ENCODE measurements at regions not wholly inside any gene's neighbourhood (a gene's known extent, or its start where the extent isn't known, plus 50 kb on each side); places are given as distances from the start of the nearest gene placed in this dataset.
"Not testable (repeated sequence)": the region's sequence is repeated elsewhere in the genome, so short reads cannot be mapped to it uniquely, and the experiment has no call there.

DNA sequence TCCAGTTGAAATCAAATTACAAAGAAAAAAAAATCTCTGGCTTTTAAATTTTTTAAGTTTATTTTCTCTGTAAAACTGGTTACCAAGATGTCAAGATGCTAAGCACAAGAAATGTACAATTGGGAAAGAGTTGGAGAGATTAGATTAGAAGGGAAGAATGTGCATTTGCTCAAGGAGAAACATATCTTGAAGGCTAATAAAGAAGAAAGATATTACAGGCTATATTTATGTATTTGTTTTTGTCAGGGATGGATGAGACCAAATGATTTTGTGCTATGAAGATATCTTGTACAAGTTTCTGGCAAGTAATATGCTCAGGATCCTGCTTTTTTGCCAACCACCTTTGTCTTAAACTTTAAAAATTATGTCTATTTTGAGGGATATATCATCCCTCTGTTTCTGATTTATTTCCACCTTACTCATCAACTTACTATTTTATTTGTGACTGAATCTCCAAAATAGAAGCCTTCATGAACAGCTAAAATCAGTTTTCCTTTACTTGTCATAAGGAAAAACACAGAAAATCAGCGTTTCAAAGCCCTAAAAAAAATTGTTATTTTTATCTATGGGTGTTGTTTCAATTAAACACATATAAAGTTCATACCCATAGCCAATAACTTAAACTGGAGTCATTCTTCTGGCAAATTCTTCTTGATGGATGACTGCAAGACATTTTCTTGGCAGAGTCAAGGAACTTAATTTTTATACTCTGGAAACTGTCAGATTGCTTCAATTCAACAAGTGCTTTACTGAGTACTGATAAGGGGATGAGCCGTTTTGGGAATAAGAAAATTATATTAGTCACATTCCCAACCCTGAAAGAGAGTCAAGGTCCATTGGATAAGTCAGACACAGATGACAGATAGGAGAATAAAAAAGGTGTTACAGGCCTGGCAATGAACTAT, 141.8 kb downstream of the CTH start:
- in situ Hi-C loops (cut with HindIII; ENCODE audit: low pct_ligation_motif_present, low pct_unique_long_range_greater_than_20kb, low sequenced_read_pairs), result no loop called here
- DNase-seq, result no peak

DNA sequence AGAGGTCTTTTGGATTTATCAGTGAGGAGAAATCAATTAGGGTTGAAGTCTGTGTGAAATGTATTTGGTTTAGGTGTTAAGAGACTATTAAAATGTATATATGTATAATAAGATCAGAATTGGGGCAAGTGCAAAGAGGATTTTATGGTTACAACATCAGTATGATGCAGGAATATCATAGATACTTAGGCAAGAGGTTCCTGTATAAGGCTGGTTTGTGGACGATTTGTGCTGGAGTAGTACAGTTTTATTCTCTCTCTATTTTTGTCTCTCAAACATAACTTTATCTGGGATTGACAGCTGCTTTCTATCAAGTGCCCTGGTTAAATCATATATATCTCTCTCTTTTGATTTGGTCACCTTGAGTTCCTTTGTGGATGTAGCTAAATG, 142.5 kb downstream of the CTH start:
- DNase-seq, result no peak
- in situ Hi-C loops (cut with HindIII; ENCODE audit: low pct_ligation_motif_present, low pct_unique_long_range_greater_than_20kb, low sequenced_read_pairs), result no loop called here

DNA sequence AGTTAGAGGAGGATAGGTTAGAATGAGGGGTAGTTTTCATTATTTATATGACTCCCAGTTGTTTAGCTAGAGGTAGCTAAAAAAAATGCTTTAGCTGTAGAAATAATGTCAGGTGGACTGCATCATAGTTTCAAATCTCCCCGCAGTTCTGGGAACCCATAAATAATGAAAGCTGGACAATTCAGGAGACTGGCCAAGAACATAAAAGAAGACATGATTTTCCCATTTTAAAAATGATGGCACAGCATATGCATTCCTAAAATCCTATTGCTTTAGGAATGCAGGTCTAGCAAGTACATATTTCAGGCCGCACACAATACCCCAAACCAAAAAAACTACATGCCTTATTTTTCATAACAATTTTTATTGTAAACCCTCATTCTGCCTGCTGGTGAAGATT, 143.3 kb downstream of the CTH start:
- in situ Hi-C loops (cut with HindIII; ENCODE audit: low pct_ligation_motif_present, low pct_unique_long_range_greater_than_20kb, low sequenced_read_pairs), result no loop called here
- no peak for DNase-seq

DNA sequence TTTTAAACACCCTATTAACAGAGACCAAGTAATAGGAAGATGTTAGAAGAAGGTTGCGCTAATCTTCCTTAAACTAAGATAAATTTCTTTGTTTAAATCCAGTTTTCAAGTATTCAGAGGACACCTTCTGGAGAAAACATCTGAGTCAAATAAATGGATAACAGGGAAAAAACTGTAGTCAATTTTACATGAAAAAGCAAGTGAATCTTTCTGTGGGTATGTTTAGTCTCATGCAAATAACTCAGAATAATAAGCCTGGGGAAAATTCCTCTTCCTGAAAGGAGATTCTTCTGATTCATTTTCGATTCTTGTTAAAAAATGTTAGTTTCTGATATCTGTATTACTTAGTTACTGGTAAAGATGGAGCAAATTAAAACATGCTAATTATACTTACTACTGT, 145.5 kb downstream of the CTH start:
- in situ Hi-C loops (cut with HindIII; ENCODE audit: low pct_ligation_motif_present, low pct_unique_long_range_greater_than_20kb, low sequenced_read_pairs), result no loop called here
- DNase-seq, result no peak

DNA sequence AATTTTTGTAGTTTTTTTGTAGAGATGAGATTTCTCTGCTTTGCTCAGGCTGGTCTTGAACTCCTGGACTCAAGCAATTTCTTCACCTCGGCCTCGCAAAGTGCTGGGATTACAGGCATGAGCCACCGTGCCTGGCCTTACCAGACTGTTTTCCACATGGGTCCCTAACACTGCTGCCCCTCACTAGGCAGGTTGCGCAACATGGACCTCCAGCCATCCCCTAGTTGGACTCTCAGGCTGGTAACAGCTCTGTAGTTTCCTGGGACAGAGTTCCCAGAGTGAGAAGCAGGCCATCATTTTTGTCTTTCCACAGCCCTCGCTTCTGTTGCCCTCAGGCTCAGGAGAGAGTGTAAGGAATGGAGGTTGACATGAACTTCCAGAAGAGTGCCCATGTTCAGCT, 156.1 kb downstream of the CTH start:
- in situ Hi-C loops (cut with HindIII; ENCODE audit: low pct_ligation_motif_present, low pct_unique_long_range_greater_than_20kb, low sequenced_read_pairs), result no loop called here
- DNase-seq, result no peak

DNA sequence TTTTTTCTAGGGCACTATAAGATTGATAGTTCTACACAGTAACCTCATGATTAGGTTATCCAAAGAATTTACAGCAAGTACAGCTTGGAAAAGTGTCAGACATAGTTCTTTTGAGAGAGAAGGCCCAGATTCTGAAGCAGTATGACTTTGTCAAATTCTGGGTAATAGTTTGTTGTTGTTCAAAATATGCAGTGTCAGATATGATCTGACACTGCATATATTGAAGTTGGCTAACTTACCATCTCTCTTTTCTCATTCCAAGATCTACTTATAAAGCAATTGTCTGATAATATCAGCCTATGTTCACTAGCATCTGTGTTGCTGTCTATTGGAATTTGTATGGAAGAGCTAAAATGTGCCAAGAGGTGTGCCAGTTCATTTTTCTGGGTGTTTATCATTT, 160.1 kb downstream of the CTH start:
- in situ Hi-C loops (cut with HindIII; ENCODE audit: low pct_ligation_motif_present, low pct_unique_long_range_greater_than_20kb, low sequenced_read_pairs), result no loop called here
- DNase-seq, result no peak

DNA sequence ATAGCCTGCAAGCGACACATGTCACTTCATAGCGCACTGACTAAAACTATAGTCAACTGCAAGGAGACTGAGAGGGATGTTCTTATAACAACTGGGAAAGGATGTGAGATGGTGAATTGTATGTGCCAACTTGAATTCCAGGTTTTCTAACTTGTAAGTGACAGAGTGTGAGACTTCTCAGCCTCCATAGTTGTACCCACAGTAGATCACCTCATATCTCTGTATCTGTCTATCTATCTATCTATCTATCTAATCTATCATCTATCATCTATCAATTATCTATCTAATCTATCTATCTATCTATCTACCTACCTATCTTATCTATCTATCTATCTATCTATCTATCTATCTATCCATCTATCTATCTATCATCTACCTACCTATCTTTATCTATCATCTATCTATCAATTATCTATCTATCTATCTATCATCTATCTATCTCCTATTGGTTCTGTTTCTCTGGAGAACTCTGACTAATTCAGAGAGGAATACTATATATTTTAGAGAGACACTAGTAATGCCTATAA, 162.3 kb downstream of the CTH start:
- DNase-seq, result no peak
- in situ Hi-C loops (cut with HindIII; ENCODE audit: low pct_ligation_motif_present, low pct_unique_long_range_greater_than_20kb, low sequenced_read_pairs), result no loop called here

DNA sequence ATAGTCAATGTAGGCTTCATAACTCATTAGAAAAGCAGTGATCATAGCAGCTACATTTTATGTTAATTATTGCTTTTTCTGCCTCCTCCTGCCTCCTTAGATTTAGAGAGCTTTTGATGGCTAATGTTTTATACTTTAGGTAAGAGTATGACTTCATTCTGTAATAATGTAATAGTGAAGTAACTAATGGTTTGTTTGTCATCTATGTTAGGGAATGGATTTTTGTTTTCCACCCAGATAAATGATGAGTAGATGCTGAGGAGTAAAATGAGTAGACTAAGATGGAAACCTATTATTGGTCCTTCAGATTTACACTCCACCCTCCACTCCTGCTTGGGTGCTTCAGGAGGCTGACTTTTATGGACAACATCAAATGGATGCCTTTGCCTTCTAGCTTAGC, 170.6 kb downstream of the CTH start:
- DNase-seq, result no peak
- in situ Hi-C loops (cut with HindIII; ENCODE audit: low pct_ligation_motif_present, low pct_unique_long_range_greater_than_20kb, low sequenced_read_pairs), result no loop called here

DNA sequence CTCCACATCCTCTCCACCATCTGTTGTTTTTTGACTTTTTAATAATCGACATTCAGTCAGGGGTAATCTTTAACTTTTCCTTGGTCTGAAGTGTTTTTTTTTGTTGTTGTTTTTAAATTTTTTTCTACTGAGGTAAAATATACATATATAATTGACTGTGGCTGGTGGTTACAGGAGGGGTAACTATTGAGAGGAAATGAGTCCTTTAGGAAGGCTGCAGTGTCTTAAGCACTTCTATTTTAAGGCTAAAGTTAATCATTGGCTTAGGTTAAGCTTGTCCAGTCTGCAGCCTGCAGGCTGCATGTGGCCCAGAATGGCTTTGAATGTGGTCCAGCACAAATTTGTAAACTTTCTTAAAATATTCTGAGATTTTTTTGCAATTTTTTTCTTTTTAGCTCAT, 172.5 kb downstream of the CTH start:
- in situ Hi-C loops (cut with HindIII; ENCODE audit: low pct_ligation_motif_present, low pct_unique_long_range_greater_than_20kb, low sequenced_read_pairs), result no loop called here
- peak; percentile 9 for DNase-seq

DNA sequence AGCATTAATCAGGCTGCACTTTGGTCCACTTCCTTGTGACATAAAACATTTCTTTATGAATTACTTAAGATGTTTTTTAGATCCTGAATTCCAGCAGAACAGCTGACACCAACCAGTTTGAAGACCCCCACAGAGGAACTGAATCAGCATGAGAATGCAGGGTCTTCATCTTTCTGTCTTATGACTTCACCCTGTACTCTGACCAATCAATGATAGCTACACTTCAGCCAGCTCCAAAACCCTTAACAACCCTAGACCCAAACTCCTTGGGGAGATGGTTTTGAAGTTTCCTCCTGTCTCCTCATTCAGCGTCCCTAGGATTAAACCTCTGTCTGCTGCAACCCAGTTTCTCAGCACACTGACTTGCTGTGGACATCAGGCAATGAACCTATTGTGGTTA, 175.0 kb downstream of the CTH start:
- in situ Hi-C loops (cut with HindIII; ENCODE audit: low pct_ligation_motif_present, low pct_unique_long_range_greater_than_20kb, low sequenced_read_pairs), result no loop called here
- no peak for DNase-seq

DNA sequence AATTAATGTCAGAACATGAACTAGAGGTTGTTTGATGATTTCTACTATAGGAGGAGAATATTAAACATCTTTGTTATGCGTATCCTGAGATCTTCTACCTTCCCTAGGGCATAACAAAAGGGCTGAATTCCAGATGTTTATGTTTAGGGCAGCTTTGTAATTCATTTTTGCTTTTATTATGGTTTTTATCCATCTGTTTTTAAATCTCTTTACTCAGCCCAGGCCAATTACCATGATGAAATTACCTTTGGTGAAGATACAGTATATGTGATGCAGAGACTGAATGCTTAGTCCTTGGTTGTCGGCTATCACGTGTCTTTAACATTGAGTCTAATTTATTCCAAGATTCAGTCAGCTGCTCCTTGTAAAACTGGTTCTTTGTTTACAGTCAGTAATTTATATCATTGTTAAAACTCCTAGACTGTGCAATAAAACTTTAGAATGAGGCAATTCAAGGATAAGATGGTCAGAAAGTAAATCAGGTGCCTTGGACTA, 176.9 kb downstream of the CTH start:
- DNase-seq, result no peak
- in situ Hi-C loops (cut with HindIII; ENCODE audit: low pct_ligation_motif_present, low pct_unique_long_range_greater_than_20kb, low sequenced_read_pairs), result no loop called here

DNA sequence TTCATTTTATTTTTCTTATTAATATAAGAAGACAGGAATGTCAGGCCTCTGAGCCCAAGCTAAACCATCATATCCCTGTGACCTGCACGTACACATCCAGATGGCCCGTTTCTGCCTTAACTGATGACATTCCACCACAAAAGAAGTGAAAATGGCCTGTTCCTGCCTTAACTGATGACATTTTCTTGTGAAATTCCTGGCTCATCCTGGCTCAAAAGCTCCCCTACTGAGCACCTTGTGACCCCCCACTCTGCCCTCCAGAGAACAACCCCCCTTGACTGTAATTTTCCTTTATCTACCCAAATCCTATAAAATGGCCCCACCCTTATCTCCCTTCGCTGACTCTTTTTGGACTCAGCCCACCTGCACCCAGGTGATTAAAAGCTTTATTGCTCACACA, 182.5 kb downstream of the CTH start:
- in situ Hi-C loops (cut with HindIII; ENCODE audit: low pct_ligation_motif_present, low pct_unique_long_range_greater_than_20kb, low sequenced_read_pairs); DNase-seq: not testable (repeated sequence)

DNA sequence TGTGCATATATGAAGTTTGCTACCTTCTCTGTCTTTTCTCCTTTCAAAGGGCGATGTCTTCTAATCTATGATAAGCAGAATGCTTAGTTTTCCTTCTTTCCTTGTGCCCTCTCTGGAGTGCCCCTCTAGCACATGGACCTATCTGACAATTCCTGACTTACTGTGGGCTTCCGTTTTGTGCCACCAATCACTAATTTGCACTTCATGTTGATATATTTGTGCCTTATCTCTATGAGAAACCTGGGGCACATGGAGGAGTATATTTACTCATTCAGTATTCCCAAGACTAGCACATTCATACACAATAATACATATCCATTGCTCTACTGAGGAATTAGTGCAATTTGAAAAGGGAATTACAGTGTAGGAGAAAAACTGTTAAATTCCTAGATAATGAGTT, 197.7 kb downstream of the CTH start:
- DNase-seq, result no peak
- in situ Hi-C loops (cut with HindIII; ENCODE audit: low pct_ligation_motif_present, low pct_unique_long_range_greater_than_20kb, low sequenced_read_pairs), result no loop called here

DNA sequence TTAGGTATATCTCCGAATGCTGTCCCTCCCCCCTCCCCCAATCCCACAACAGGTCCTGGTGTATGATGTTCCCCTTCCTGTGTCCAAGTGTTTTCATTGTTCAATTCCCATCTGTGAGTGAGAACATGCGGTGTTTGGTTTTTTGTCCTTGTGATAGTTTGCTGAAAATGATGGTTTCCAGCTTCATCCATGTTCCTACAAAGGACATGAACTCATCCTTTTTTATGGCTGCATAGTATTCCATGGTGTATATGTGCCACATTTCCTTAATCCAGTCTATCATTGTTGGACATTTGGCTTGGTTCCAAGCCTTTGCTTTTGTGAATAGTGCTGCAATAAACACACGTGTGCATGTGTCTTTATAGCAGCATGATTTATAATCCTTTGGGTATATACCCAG, 199.1 kb downstream of the CTH start:
- in situ Hi-C loops (cut with HindIII; ENCODE audit: low pct_ligation_motif_present, low pct_unique_long_range_greater_than_20kb, low sequenced_read_pairs); DNase-seq: not testable (repeated sequence)

DNA sequence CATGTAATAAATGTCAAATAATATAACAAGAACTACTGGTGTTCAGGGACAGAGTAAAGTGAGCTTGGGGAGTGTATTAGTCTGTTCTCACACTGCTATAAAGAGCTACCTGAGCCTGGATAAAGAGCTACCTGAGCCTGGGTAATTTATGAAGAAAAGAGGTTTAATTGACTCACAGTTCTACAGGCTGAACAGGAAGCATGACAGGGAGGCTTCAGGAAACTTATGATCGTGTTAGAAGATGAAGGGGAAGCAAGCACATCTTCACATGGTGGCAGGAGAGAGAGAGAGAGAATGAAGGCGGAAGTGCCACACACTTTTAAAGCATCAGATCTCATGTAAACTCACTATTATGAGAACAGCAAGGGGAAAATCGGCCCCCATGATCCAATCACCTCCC, 205.9 kb downstream of the CTH start:
- in situ Hi-C loops (cut with HindIII; ENCODE audit: low pct_ligation_motif_present, low pct_unique_long_range_greater_than_20kb, low sequenced_read_pairs), result no loop called here
- DNase-seq, result no peak

DNA sequence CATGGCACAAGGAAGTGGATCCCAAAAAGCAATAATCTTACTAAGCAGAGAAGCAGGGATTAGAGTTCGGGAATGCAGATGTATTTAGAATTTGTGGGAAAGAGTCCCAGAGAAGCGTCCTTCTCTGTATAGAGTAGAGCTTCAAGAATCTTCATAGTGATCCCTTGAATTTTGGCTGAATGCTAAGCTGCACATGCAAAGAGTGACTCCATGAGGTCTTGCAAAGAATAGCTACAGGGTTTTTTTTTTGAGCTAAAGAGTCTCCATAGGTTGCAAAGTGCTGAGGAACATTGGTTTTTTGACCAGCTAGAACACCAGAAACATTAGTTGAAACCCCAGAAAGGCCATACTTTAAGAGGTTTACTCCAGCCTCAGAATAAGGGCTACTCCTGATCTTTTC, 206.7 kb downstream of the CTH start:
- in situ Hi-C loops (cut with HindIII; ENCODE audit: low pct_ligation_motif_present, low pct_unique_long_range_greater_than_20kb, low sequenced_read_pairs), result no loop called here
- no peak for DNase-seq

DNA sequence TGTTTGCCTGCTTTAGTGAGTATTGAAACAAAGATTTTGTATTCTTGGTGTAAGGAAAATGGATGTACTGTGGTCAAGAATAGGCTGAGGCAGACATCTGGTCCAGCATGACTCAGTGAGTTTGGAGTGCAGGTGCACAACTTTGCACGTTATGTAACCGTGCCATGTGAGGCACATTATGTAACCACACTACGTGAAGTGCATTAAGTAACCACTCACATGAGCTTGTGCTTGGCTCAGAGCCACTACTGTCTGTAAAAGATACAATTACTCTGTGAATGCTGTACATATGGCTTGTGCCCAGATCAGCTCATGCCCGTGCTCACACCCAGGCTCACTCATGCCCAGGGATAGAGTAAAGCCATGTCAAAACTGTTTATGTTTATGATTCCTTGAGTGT, 216.8 kb downstream of the CTH start:
- no peak for DNase-seq
- in situ Hi-C loops (cut with HindIII; ENCODE audit: low pct_ligation_motif_present, low pct_unique_long_range_greater_than_20kb, low sequenced_read_pairs), result no loop called here

DNA sequence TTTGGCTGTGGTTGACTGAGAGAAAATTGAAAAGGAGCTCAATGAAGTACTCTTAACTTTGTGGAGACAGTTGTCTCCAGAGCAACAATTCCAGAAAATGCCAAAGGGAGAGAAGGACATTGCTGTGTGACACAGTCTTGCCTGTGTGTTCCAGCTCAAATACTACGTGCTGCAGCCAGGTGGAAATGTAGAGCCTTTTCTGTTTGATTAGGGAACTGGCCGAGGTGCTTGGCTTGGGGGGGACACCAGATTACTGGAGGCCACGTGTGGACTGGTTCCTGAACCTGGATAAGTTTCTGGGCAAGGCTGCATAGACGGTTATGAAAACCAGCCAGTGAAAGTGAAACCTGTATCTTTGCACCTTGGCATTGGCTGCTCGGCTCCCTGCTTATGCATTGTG, 217.9 kb downstream of the CTH start:
- no peak for DNase-seq
- in situ Hi-C loops (cut with HindIII; ENCODE audit: low pct_ligation_motif_present, low pct_unique_long_range_greater_than_20kb, low sequenced_read_pairs), result no loop called here

DNA sequence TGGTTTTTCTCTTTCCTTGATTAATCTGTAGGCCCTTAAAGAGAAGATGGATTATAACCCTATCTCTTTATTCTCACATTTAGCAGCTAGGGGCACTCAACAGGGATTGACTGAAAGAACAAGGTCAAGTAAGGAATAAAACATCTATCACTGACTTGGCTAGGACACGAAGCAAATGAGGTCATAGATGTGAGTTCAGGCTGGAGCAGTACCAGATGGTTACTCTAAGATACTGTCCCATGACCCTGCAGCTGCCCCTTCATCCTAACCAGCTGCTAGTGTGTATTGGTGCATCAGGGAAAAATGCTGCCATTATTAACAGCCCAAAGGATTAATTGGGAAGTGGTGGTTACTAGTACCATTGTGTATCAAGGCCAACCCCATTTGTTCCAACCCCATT, 221.9 kb downstream of the CTH start:
- in situ Hi-C loops (cut with HindIII; ENCODE audit: low pct_ligation_motif_present, low pct_unique_long_range_greater_than_20kb, low sequenced_read_pairs), result no loop called here
- DNase-seq, result no peak

DNA sequence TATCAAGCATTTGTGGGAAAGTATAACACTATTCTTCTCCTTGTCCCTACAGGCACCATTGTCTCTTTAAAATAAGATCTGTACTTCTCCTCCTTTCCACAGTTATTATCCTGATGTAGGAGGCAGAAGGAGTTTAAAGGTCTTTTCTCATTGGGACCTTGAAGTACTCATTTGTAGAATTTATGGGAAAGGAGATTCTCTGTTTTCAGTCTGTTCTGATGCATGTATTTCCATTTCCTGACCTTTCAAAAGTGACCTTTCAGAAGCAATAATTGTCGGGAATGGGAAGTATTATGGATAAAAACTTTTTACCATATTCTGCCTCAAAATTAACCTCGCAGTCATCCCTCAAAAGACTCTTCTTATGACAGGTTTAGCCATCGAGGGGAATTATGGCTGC, 224.8 kb downstream of the CTH start:
- in situ Hi-C loops (cut with HindIII; ENCODE audit: low pct_ligation_motif_present, low pct_unique_long_range_greater_than_20kb, low sequenced_read_pairs), result no loop called here
- DNase-seq, result no peak

Data from ACHN (cell line).